ENCODE measurements at regions not wholly inside any gene's neighbourhood (a gene's known extent, or its start where the extent isn't known, plus 50 kb on each side); places are given as distances from the start of the nearest gene placed in this dataset.
"Not testable (repeated sequence)": the region's sequence is repeated elsewhere in the genome, so short reads cannot be mapped to it uniquely, and the experiment has no call there.

GRCh38 chr2:116517936-116518335 lies 1296.6 kb upstream of the DDX18 start:
- DNase-seq: no peak

DNA sequence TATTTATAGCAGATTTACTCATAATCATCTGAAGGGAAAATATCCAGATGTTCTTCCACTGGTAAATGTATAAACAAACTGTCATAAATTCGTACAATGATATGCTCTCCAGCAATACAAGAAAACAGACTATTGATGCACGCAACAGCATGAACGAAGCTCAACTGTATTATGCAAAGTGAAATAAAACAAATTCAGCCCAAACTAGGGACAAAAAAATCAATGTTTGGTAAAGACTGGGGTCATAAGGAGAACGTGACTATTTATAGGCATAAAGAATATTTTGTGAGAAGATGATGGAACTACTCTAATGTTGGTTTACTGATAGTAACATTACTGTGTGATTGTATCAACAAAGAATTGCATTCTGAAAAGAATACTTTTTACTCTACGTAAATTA lies 1276.7 kb upstream of the DDX18 start:
- no peak for DNase-seq

DNA sequence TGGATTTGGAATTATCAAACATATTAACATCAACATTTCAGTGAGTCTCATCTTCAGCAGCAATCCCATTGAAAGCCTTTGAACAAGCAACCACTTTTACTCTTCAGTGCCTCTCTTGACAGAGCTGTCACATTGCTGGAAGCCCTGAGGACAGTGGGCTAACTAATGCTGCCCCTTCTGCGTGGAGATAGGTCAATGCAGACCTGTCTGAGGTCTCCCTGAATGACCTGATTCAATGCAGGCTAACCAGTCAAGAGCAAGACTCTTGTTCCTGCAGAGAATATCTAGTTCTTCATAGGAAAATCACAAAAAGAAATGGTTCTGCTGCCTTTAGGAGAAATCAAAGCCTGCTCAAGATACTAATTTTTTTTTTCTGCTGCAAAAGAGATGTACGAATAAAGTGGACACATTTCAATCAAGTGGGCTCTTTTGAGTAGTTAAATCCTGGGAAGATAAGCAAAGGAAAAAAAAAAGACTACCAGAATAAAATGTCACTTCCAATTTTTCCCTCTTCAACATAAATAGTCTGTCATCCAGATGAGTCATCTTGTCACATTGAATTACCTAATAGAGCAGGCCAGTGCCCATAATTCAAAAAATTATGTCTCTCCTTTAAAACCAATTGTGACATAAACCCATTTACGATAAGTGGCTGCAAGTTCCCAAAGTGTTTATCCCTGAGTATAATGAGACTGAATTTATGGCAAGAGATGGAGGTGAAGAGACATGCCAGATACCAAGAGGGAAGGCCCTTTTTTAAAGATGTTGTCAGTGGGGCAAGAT lies 1269.0 kb upstream of the DDX18 start:
- DNase-seq: no peak

DNA sequence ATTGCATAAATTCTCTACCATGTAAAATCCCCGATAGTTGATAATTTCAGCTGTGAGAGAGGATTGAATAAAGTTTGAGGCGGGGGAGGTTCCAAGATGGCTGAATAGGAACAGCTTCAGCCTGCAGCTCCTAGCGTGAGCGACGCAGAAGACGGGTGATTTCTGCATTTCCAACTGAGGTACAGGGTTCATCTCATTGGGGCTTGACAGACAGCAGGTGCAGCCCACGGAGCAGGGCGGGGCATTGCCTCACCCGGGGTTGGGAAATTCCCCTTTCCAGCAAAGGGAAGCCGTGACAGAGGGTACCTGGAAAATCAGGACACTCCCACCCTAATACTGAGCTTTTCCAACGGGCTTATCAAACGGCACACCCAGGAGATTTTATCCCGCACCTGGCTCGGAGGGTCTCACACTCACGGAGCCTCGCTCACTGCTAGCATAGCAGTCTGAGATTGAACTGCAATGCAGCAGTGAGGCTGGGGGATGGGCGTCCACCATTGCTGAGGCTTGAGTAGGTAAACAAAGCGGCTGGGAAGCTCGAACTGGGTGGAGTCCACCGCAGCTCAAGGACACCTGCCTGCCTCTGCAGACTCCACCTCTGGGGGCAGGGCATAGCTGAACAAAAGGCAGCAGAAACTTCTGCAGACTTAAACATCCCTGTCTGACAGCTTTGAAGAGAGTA lies 1261.6 kb upstream of the DDX18 start:
- DNase-seq: not testable (repeated sequence)

GRCh38 chr2:116580209-116580608 lies 1234.3 kb upstream of the DDX18 start:
- no peak for DNase-seq

DNA sequence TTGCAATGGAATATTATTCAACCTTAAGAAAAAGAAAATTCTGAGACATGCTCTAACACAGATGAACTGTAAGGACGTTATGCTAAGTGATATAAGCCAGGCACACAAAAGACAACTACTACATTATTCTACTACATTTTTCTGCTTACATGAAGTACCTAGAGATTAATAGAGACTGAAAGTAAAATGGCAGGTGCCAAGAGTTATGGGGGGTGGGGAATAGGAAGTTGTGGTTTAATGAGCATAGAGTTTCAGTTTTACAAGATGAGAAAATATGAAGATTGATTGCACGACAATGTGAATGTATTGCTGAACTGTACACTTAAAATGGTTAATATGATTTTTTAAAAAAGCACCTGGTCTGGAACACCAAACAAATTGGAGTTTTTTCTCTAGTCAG lies 1231.6 kb upstream of the DDX18 start:
- no peak for DNase-seq

GRCh38 chr2:116585669-116586327 lies 1228.7 kb upstream of the DDX18 start:
- DNase-seq: no peak

DNA sequence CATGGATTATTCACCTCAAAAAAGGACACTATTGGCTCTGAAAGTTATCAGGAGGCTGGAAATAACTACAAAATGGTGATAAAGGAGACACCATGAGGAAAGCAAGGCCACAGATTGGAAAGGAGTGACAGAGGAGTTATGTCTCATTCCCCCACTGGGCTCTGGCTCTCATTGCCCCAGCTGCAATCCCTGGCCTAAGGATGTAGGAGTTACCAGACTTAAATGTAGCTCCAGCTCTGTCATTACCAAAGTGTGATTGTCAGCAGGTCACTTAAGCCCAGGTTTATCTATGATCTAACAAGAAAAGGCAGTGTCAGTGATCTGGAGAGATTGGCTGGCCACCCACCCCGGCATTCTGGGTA lies 1228.2 kb upstream of the DDX18 start:
- DNase-seq: no peak

Data from skin of body (tissue), 1 donor.